CD4-positive, alpha-beta memory T cell (primary cell): ENCODE measurements at regions not wholly inside any gene's neighbourhood (a gene's known extent, or its start where the extent isn't known, plus 50 kb on each side); places are given as distances from the start of the nearest gene placed in this dataset.

Experiments used
- CTCF ChIA-PET: fragments of 350-600 bp; sonication (Branson Sonifier 250); formaldehyde crosslinking; loops from one replicate; lab custom pipeline; 2021; ENCODE audit warnings: inconsistent platforms; ENCODE audit not compliant: partially characterized antibody; lab: Charles Lee
- POLR2A ChIA-PET: fragments of 350-600 bp; sonication (Branson Sonifier 250); formaldehyde crosslinking; loops from one replicate; lab custom pipeline; 2021; ENCODE audit not compliant: partially characterized antibody; lab: Charles Lee
- DNase-seq, 5 donors: peaks; one replicate each; pipeline versions ENCODE4 v3.0.0 to v3.0.0-alpha.2; 2020 to 2022; ENCODE audit warnings: mixed read lengths in 1 of 5
- H3K27ac ChIP-seq: one replicate; pipeline ENCODE4 v1.7.0; 2013; ENCODE audit warnings: low read depth, low read length
- H3K27me3 ChIP-seq: 2 replicates; pipeline ENCODE4 v1.7.0; 2013; ENCODE audit warnings: mild to moderate bottlenecking, low read length, moderate library complexity; ENCODE audit not compliant: insufficient read depth
- H3K36me3 ChIP-seq: 2 replicates; pipeline ENCODE4 v1.7.0; 2013; ENCODE audit warnings: mild to moderate bottlenecking, low read length, moderate library complexity; ENCODE audit not compliant: insufficient read depth
- H3K4me1 ChIP-seq: 2 replicates; pipeline ENCODE4 v1.7.0; 2013; ENCODE audit warnings: mild to moderate bottlenecking, low read length, moderate library complexity; ENCODE audit not compliant: insufficient read depth
- H3K4me3 ChIP-seq, 2 donors: one replicate each; pipeline ENCODE4 v1.7.0; 2013; ENCODE audit warnings: low read length in 2 of 2, mild to moderate bottlenecking in 1 of 2
- H3K9me3 ChIP-seq, 2 donors: one replicate each; pipeline ENCODE4 v1.7.0; 2013; ENCODE audit warnings: low read length in 2 of 2, control low read depth in 1 of 2; ENCODE audit not compliant: control insufficient read depth in 1 of 2
- H3K27ac Mint-ChIP-seq, 7 donors: one replicate each; pipeline ENCODE4 v1.8.0; 2020 to 2021; ENCODE audit warnings: mixed read lengths in 7 of 7, mild to moderate bottlenecking in 6 of 7, inconsistent platforms in 3 of 7, moderate library complexity in 3 of 7
- H3K27me3 Mint-ChIP-seq, 2 donors: one replicate each; pipeline ENCODE4 v1.8.0; 2020 to 2021; ENCODE audit warnings: mixed read lengths in 2 of 2
- H3K36me3 Mint-ChIP-seq, 2 donors: one replicate each; pipeline ENCODE4 v1.8.0; 2020 to 2021; ENCODE audit warnings: mixed read lengths in 2 of 2, inconsistent platforms in 1 of 2, mild to moderate bottlenecking in 1 of 2
- H3K4me1 Mint-ChIP-seq, 4 donors: one replicate each; pipeline ENCODE4 v1.8.0; 2020 to 2021; ENCODE audit warnings: mixed read lengths in 4 of 4, mild to moderate bottlenecking in 1 of 4
- H3K4me3 Mint-ChIP-seq, 8 donors: one replicate each; pipeline ENCODE4 v1.8.0; 2020 to 2021; ENCODE audit warnings: mixed read lengths in 8 of 8, mild to moderate bottlenecking in 7 of 8, moderate library complexity in 6 of 8, inconsistent platforms in 3 of 8
- H3K9me3 Mint-ChIP-seq, 8 donors: one replicate each; pipeline ENCODE4 v1.8.0; 2020 to 2021; ENCODE audit warnings: mixed read lengths in 8 of 8, mild to moderate bottlenecking in 5 of 8, inconsistent platforms in 3 of 8, moderate library complexity in 1 of 8
- intact Hi-C: fragments of 100-400 bp; cut with micrococcal nuclease; formaldehyde crosslinking; loops from one replicate; pipeline ENCODE4 v1.15.1; 2023

DNA sequence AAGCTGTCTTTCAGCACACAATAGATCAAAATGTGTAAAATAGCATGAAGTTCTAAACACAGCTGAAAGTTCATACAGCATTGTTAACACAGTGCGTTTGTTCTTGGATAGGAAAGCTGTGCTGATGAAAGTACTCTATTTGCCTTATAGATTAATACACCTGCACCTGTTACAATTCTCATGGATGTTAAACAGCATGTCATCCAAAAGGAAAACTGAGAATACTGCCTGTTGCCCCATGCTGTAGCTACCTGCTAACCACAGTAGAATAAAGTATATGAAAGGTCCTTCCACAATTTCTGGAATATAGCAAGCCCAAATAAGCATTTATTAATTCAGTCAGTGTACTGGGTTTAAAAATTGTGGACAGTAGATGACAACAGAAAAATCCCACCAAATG lies 166.7 kb upstream of the DTNA start:
- ChIA-PET CTCF (no interaction called here), POLR2A (no interaction called here)
- Mint-ChIP-seq H3K27me3 (no peaks in the 10 kb centered on the region), H3K9me3 (peaks cover 0 to 9% (median 3%) of the 10 kb centered on the region in 8 donors), H3K27ac (no peak overlapping the region), H3K4me1 (no peaks in the 10 kb centered on the region), H3K36me3 (no peaks in the 10 kb centered on the region), H3K4me3 (no peak overlapping the region)
- intact Hi-C loops = no loop called here
- no peaks in the 10 kb centered on the region for H3K36me3 ChIP-seq
- no peak for DNase-seq
- no peaks in the 10 kb centered on the region for H3K9me3 ChIP-seq
- H3K27ac ChIP-seq = no peak overlapping the region
- no peaks in the 10 kb centered on the region for H3K4me1 ChIP-seq
- H3K27me3 ChIP-seq = no peaks in the 10 kb centered on the region
- H3K4me3 ChIP-seq = no peak overlapping the region

DNA sequence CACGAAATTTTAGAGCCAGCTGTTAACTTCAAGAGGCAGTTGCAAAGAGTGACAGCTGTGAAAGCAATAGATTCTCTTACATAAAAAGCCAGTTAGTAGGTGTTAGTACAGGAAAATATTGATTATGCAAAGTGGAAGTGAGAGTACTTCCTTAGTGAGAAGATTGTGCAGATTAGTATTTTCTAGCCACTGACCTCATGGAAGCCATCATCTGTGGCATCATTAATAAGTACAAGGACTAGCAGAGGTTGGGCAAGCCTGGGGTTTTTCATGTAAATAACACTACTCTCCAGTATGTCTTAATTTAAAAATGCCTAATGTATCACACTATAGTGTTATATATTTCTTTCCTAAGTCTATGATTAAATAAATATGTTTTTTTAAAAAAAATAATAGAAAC lies 166.2 kb upstream of the DTNA start:
- H3K4me3 Mint-ChIP-seq = no peak overlapping the region
- H3K9me3 Mint-ChIP-seq = peaks cover 0 to 9% (median 3%) of the 10 kb centered on the region in 8 donors

DNA sequence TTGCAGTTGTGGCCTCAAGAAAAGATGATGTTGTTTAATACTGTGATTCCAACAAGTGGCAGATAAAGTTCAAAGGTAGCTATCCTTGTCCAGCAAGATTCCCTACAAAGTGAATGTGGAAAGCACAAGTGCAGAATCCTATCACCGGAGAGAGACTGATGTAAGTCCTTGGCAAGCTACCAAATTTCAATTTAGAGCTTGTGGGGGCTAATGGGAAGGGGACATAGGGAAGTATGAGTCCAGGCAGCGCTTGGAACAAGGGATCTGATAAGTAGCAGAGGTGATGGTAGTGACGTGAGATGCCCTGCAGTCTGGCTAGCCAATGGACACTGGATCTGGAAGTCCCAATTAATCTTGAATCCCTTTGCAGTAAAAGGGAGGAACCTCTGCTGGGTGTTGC lies 165.2 kb upstream of the DTNA start:
- DNase-seq = no peak
- no peaks in the 10 kb centered on the region for H3K36me3 Mint-ChIP-seq
- no peak overlapping the region for H3K27ac Mint-ChIP-seq
- no peaks in the 10 kb centered on the region for H3K27me3 Mint-ChIP-seq
- POLR2A ChIA-PET = no interaction called here
- H3K4me3 Mint-ChIP-seq = no peak overlapping the region
- no peaks in the 10 kb centered on the region for H3K4me1 Mint-ChIP-seq
- CTCF ChIA-PET = no interaction called here
- intact Hi-C loops = no loop called here
- Histone ChIP-seq H3K4me3 (no peak overlapping the region), H3K4me1 (no peaks in the 10 kb centered on the region), H3K36me3 (no peaks in the 10 kb centered on the region), H3K9me3 (no peaks in the 10 kb centered on the region), H3K27ac (no peak overlapping the region), H3K27me3 (no peaks in the 10 kb centered on the region)
- H3K9me3 Mint-ChIP-seq = peaks cover 0 to 9% (median 3%) of the 10 kb centered on the region in 8 donors

More for the DNA sequence above, 166.2 kb upstream of the DTNA start:
- DNase-seq = no peak
- no peaks in the 10 kb centered on the region for H3K27me3 ChIP-seq
- intact Hi-C loops = no loop called here
- H3K4me1 ChIP-seq = no peaks in the 10 kb centered on the region
- POLR2A ChIA-PET = no interaction called here
- H3K36me3 ChIP-seq = no peaks in the 10 kb centered on the region
- H3K27me3 Mint-ChIP-seq = no peaks in the 10 kb centered on the region
- H3K27ac ChIP-seq = no peak overlapping the region
- H3K4me1 Mint-ChIP-seq = no peaks in the 10 kb centered on the region
- CTCF ChIA-PET = no interaction called here
- H3K27ac Mint-ChIP-seq = no peak overlapping the region
- no peaks in the 10 kb centered on the region for H3K36me3 Mint-ChIP-seq
- no peak overlapping the region for H3K4me3 ChIP-seq
- no peaks in the 10 kb centered on the region for H3K9me3 ChIP-seq

DNA sequence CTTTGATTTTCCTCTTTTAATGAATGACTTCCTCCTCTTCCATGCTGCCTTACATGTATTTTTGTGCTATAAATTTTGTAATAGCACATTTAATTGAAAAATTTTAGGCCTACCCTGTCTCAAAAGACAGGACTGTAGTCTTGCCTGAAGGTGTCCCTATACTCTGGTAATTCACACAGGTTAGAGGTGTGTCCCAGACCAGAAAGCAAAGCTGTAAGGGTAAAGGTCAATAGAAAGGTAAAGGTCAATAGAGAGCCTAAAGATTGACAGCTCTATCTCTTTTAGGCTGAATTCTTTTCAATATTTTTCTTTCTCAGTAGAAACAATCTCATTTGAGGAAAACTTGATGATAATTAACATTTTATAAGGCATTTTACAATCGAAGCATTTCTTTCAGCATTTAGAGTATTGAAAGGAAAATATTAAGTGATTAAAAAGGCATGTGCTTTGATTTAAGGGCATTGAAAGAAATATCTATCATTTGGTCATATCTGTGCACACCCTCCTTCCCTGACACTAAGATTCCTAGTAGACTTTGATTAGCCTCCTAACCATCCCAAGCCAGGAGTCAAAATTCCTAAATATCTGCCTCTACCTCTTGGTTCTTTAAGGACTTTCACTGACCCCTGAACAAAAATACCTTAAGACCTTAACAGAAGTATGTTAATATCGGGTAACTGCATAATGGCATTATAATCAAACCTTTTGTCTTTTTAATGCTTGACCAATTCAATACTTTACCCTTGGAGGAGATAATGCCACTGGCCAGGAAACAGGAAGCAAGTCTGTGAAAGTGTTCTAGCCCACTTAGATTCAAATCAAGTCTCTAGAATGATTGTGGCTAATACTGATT lies 161.8 kb upstream of the DTNA start:
- H3K4me3 ChIP-seq = no peak overlapping the region
- no peaks in the 10 kb centered on the region for H3K4me1 Mint-ChIP-seq
- H3K27me3 Mint-ChIP-seq = no peaks in the 10 kb centered on the region
- H3K27me3 ChIP-seq = no peaks in the 10 kb centered on the region
- H3K36me3 ChIP-seq = no peaks in the 10 kb centered on the region
- H3K27ac Mint-ChIP-seq = no peak overlapping the region
- H3K9me3 ChIP-seq = no peaks in the 10 kb centered on the region
- H3K9me3 Mint-ChIP-seq = peaks cover 0 to 7% (median 3%) of the 10 kb centered on the region in 8 donors
- DNase-seq = no peak
- H3K4me1 ChIP-seq = no peaks in the 10 kb centered on the region
- intact Hi-C loops = no loop called here
- ChIA-PET POLR2A (no interaction called here), CTCF (no interaction called here)
- H3K27ac ChIP-seq = no peak overlapping the region
- H3K36me3 Mint-ChIP-seq = no peaks in the 10 kb centered on the region
- H3K4me3 Mint-ChIP-seq = no peak overlapping the region

DNA sequence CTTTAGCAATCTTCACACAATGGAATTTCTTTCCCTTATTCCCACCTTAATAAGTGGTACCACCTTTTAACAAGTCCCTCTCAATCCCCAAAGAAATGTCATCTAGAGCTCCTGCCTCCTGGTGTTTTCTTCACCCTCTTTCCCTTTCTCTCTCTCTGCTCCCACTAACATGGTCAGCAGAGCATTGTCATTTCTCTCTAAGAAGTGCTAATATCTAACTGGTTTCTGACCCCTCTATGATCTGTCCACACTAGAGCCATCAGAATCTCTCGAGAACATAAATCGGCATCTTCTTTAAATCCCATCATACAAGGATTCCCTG lies 161.2 kb upstream of the DTNA start:
- Histone ChIP-seq H3K4me3 (no peak overlapping the region), H3K27me3 (no peaks in the 10 kb centered on the region), H3K4me1 (no peaks in the 10 kb centered on the region), H3K36me3 (no peaks in the 10 kb centered on the region), H3K27ac (no peak overlapping the region), H3K9me3 (no peaks in the 10 kb centered on the region)
- Mint-ChIP-seq H3K36me3 (no peaks in the 10 kb centered on the region), H3K27ac (no peak overlapping the region), H3K27me3 (no peaks in the 10 kb centered on the region), H3K9me3 (peaks cover 0 to 7% (median 1%) of the 10 kb centered on the region in 8 donors), H3K4me1 (no peaks in the 10 kb centered on the region), H3K4me3 (no peak overlapping the region)
- ChIA-PET POLR2A (no interaction called here), CTCF (no interaction called here)
- DNase-seq = no peak
- intact Hi-C loops = no loop called here

DNA sequence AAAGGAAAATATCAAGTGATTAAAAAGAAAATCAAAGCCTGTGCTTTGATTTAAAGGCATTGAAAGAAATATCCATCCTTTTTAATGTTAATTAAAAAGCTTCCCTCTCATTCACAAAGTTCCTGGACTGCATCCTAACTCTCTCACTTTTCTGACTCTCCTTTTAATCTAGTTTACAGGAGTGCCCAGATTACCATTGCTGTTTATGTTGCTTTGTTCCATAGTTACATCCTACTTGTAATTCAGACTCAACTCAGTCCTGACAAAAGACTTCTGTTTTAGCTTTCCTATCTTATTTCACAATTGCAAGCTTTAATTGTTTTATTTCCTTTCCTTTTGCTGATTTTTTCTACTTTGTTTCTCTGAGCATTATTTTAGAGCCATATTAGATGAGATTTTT lies 160.7 kb upstream of the DTNA start:
- Histone ChIP-seq H3K36me3 (no peaks in the 10 kb centered on the region), H3K9me3 (no peaks in the 10 kb centered on the region), H3K4me1 (no peaks in the 10 kb centered on the region), H3K4me3 (no peak overlapping the region), H3K27me3 (no peaks in the 10 kb centered on the region), H3K27ac (no peak overlapping the region)
- ChIA-PET CTCF (no interaction called here), POLR2A (no interaction called here)
- peaks cover 0 to 7% (median 1%) of the 10 kb centered on the region in 8 donors for H3K9me3 Mint-ChIP-seq
- no peak for DNase-seq
- H3K4me1 Mint-ChIP-seq = no peaks in the 10 kb centered on the region
- no peaks in the 10 kb centered on the region for H3K27me3 Mint-ChIP-seq
- intact Hi-C loops = no loop called here
- H3K36me3 Mint-ChIP-seq = no peaks in the 10 kb centered on the region
- no peak overlapping the region for H3K4me3 Mint-ChIP-seq
- H3K27ac Mint-ChIP-seq = no peak overlapping the region

DNA sequence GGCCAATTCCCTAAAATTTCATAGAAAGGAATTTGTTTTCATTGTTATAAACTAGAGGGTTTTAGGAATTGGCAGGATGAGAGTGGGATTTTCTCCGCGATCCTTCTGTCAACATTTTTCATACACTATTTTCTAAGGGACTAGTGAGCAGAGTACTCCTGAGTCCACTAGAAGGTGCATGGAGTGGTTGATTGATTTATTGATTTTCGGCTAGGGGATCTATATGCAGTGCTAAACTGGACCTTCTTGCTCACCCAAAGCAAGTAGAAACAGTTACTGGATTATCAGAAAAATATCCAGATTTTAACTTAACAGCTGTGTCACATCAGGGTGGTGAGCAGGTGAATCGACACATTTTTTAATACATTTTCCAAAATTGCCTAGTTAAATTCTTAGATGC lies 159.9 kb upstream of the DTNA start:
- Histone ChIP-seq H3K27me3 (no peaks in the 10 kb centered on the region), H3K4me1 (no peaks in the 10 kb centered on the region), H3K4me3 (no peak overlapping the region), H3K9me3 (no peaks in the 10 kb centered on the region), H3K27ac (no peak overlapping the region), H3K36me3 (no peaks in the 10 kb centered on the region)
- H3K27me3 Mint-ChIP-seq = no peaks in the 10 kb centered on the region
- intact Hi-C loops = no loop called here
- H3K36me3 Mint-ChIP-seq = no peaks in the 10 kb centered on the region
- H3K4me3 Mint-ChIP-seq = no peak overlapping the region
- H3K27ac Mint-ChIP-seq = no peak overlapping the region
- H3K9me3 Mint-ChIP-seq = peaks cover 0 to 4% (median 0%) of the 10 kb centered on the region in 8 donors
- DNase-seq = no peak
- CTCF ChIA-PET = no interaction called here
- POLR2A ChIA-PET = no interaction called here
- H3K4me1 Mint-ChIP-seq = no peaks in the 10 kb centered on the region
